Amniotic epithelial cell (primary cell): ENCODE measurements at regions not wholly inside any gene's neighbourhood (a gene's known extent, or its start where the extent isn't known, plus 50 kb on each side); places are given as distances from the start of the nearest gene placed in this dataset.
A peak's percentile ranks its signal among the peaks of the same experiment; 100 is the strongest.

ENCODE experiments used
- DNase-seq: peaks from one replicate; pipeline ENCODE4 v3.0.0-alpha.2; 2010; ENCODE audit warnings: low read depth

GRCh38 chr7:47663851-47664250, 81.9 kb upstream of the TNS3 start:
- no peak for DNase-seq

- DNase-seq, result no peak
These were observed 81.3 kb upstream of the TNS3 start for GRCh38 chr7:47663213-47663612.

GRCh38 chr7:47661051-47661714, 79.3 kb upstream of the TNS3 start:
- DNase-seq, result no peak

- DNase-seq, result no peak
These were observed 78.0 kb upstream of the TNS3 start for GRCh38 chr7:47659664-47660462.

GRCh38 chr7:47658886-47659635, 77.2 kb upstream of the TNS3 start:
- DNase-seq, result no peak

- no peak for DNase-seq
These were observed 75.2 kb upstream of the TNS3 start for GRCh38 chr7:47657126-47657525.

GRCh38 chr7:47654672-47655298, 72.9 kb upstream of the TNS3 start:
- DNase-seq, result peak; percentile 70

- peak; percentile 54 for DNase-seq
These were observed 71.9 kb upstream of the TNS3 start for GRCh38 chr7:47653550-47654411.

- DNase-seq, result peak; percentile 17
These were observed 70.7 kb upstream of the TNS3 start for GRCh38 chr7:47652591-47652990.

- DNase-seq, result peak; percentile 99
These were observed 69.7 kb upstream of the TNS3 start for GRCh38 chr7:47651355-47652317.

GRCh38 chr7:47649919-47650318, 68.0 kb upstream of the TNS3 start:
- no peak for DNase-seq

GRCh38 chr7:47648275-47648925, 66.5 kb upstream of the TNS3 start:
- peak; percentile 99 for DNase-seq

GRCh38 chr7:47647918-47648250, 66.0 kb upstream of the TNS3 start:
- no peak for DNase-seq

GRCh38 chr7:47647181-47647917, 65.4 kb upstream of the TNS3 start:
- peak; percentile 39 for DNase-seq

GRCh38 chr7:47643716-47644400, 61.9 kb upstream of the TNS3 start:
- no peak for DNase-seq

- DNase-seq, result no peak
These were observed 58.4 kb upstream of the TNS3 start for GRCh38 chr7:47640265-47640664.

- no peak for DNase-seq
These were observed 57.7 kb upstream of the TNS3 start for GRCh38 chr7:47639495-47640110.

GRCh38 chr7:47638679-47639315, 56.9 kb upstream of the TNS3 start:
- DNase-seq, result no peak
